ELF-1 (cell line): ENCODE measurements at regions not wholly inside any gene's neighbourhood (a gene's known extent, or its start where the extent isn't known, plus 50 kb on each side); places are given as distances from the start of the nearest gene placed in this dataset.
"Not testable (repeated sequence)": the region's sequence is repeated elsewhere in the genome, so short reads cannot be mapped to it uniquely, and the experiment has no call there.

Source experiments
- DNase-seq: peaks from one replicate; pipeline ENCODE4 v3.0.0-alpha.2; 2016; ENCODE audit warnings: low read depth, low spot score

- DNase-seq: no peak
Observed at GRCh38 chr2:113838744-113839444, 51.0 kb upstream of the ACTR3 start.

GRCh38 chr2:113838277-113838676 lies 51.6 kb upstream of the ACTR3 start:
- no peak for DNase-seq

DNA sequence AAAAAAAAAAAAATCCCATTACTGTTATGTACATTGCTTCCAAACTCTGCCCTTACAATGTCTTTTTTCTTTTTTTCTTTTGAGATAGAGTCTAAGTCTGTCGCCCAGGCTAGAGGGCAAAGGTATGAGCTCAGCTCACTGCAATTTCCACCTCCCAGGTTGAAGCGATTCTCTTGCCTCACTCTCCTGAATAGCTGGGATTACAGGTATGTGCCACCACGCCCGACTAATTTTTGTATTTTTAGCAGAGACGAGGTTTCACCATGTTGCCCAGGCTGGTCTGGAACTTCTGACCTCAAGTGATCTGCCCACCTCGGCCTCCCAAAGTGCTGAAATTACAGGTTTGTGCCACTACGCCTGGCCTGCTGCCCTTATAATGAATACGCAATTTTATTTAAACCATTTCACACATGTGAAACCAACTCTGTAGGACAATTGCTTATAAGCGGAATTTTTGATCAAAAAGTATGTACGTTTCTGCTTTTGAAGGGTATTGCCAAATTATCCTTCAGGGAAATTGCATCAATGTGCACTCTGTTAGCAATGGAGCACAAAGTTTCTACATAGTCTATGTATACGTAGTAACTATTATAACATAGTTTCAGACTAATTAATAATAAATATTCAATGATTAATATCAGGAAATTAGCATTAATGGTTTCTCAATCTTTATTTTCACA lies 55.7 kb upstream of the ACTR3 start:
- peak; percentile 29 for DNase-seq

DNA sequence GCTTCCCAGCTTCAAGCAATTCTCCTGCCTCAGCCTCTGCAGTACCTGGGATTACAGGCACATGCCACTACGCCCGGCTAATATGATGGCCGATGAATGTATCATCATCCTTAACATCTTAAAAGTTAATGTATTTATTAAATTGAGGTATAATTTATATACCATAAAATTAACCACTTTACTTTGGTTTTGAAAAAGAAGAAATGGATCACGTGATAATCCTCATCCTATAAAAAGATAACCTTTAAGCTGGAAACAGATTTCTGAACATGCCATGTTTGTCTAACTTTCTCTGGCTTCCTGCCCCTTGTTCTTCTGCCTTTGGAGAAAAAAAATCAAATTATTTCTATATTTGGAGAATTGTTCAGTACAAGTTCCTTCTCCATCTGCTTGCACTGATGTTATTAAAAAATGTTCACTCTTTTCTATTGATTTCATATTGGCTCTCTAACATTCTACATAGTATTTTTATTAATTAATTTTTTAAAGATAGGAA lies 57.0 kb upstream of the ACTR3 start:
- DNase-seq: no peak

DNA sequence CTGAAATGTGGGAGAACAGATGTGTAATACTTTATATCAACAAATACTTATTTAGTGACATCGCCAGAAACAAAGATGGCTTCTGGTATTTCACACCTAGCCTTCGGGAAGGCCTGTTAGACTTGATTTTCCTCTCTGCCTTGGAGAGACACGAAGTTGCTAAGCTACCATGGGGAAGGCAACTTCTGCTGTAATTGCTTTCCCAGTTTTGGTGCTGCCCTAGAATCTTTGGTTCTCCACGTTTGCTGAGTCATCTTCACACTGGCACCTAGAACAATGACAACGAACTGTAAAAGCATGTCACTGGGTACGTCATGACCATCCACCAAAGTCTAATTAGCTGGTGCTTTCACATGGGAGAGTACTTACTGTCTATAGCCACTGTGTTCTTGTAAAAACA lies 58.7 kb upstream of the ACTR3 start:
- DNase-seq: peak; percentile 81

- DNase-seq: no peak
Observed at GRCh38 chr2:113829761-113830160, 60.1 kb upstream of the ACTR3 start.

GRCh38 chr2:113829270-113829669 lies 60.6 kb upstream of the ACTR3 start:
- DNase-seq: no peak

- DNase-seq: no peak
Observed at GRCh38 chr2:113828049-113828742, 61.7 kb upstream of the ACTR3 start.

DNA sequence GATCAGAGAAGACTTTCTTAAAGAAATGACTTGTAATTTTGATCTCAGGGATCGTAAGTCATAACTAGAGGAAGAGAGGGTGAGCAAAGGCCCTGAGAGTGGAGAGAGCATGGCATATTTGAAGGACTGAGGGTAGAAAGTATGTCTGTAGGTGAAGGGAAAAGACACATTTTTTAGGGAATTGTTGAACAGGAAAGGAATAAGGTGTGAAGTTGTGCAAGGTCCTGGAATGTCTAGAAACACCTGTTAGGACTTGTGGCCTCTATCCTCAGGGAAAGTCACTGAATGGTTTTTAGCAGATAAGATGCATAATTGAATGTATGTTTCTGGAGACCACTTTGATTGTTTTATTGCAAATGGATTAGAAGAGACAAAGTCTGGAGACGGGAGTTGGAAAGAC lies 62.5 kb upstream of the ACTR3 start:
- DNase-seq: no peak

DNA sequence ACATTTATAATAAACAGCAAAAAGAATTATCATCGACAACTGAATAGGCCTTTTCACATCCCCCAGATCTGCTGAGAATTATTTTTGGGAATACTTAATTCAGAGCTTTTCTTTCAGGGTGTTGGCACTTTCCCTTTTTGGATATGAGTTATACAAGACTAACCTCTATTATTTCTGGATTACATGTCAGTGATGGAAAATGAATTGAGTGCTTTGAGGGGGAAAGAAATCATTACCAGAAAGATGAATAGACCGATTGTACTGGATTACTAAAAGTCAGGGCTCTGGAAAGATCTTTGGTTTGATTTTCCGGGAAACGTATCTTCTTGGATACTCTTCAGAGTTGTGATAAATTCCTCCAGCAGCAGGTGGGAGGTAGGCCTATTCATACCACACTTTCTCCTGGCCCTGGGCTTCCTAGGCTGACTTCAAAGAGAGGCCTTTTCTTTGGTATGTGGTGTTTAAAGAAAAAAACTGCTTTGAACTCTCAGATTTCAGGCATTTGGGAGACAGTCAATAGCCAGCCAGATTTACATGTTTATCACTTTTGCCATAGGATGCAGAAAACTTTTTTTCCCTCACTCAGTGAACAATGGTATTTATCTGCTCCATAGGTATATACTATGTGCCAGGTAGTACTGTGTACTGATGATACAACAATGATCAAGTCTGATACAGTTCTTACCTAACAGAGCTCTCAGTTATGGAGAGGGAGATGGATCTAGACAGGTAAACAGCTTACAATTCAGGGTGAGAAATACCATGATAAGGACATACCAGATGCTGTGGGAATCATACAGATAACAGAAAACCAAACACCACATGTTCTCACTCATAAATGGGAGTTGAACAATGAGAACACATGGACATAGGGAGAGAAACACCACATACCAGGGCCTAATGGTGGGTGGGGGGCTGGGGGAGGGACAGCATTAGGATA lies 63.3 kb upstream of the ACTR3 start:
- DNase-seq: peak; percentile 74

DNA sequence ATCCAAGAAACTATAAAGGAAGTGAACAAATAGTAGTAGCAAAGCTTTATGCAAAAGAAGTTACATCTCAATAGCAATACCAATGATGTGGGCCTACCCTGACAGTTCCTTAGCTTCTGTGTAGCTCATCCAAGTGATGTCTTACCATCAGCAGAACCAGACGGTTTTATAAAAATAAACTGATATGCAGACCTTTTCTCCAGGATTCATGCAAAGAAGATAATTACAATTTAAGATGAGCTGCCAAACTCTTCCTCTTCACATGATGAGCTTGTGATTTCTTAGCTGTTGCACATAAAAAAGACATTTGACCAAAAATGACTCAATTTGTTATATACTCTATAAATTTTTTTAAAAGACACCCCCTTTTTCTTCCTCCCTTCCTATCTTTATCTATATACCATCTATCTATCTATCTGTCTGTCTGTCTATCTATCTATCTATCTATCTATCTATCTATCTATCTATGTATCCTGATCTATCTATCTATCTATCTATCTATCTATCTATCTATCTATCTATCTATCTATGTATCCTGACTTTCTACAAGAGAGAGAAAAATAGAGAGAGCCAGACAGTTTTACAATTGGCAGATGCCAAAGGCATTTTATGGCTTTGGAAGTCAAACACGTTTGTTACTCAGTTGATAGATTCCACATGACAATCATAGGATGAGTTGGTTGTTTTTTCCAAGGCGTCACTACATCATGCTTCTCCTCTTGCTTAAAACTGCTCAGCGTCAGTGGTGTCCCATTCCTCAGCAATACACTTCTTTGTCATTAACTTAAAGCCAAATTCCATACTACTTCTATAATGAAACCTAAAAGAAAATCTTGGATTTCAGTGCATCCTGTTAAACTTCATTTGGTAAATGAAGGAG lies 65.9 kb upstream of the ACTR3 start:
- DNase-seq: no peak

GRCh38 chr2:113822087-113822815 lies 65.8 kb upstream of the SLC35F5 start:
- no peak for DNase-seq

DNA sequence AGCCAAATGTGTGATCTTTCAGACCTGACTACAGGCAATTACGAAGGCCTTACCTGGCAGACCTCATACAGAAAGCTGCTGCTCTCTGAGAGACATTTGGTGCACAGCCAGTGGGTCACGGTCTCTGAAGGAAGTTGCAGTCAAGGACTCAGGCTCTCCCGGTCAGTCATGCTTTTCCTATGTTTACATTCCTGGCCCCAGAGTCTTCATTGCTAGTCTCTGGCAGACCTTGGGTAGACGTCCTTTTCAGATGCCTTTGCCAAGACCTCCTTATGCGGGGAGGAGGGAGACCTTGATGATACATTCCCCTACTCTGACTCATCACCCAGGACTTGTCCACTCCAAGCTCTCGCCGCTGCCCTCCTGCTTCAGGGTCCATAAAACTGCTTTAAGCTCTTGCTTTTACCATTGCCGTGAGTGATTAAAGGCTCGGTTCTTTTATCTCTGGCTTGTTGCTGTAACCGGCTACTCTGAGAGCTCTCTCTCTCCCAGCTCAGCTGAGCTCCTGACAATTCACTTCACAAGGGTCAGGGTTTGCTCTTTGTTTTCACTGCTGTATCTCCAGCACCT lies 62.0 kb upstream of the SLC35F5 start:
- peak; percentile 96 for DNase-seq

- DNase-seq: not testable (repeated sequence)
Observed at GRCh38 chr2:113813396-113813795, 57.0 kb upstream of the SLC35F5 start.

DNA sequence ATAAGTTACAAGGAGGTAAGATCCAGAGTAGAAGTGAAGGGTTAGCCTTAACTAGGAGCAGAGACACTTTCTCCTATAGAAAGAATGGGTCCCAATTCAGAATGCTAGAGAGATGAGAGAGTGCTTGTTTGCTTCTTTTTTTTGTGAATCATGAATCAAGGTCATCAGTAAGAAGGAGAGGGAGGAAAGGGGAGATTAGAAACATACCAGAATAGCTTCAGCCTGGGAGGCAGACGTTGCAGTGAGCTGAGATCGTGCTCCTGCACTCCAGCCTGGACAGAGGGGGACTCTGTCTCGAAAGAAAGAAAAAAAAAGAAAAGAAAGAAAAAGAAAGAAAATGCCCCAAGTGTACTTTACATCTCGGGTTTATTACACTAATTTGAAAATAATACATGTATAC lies 55.8 kb upstream of the SLC35F5 start:
- no peak for DNase-seq

DNA sequence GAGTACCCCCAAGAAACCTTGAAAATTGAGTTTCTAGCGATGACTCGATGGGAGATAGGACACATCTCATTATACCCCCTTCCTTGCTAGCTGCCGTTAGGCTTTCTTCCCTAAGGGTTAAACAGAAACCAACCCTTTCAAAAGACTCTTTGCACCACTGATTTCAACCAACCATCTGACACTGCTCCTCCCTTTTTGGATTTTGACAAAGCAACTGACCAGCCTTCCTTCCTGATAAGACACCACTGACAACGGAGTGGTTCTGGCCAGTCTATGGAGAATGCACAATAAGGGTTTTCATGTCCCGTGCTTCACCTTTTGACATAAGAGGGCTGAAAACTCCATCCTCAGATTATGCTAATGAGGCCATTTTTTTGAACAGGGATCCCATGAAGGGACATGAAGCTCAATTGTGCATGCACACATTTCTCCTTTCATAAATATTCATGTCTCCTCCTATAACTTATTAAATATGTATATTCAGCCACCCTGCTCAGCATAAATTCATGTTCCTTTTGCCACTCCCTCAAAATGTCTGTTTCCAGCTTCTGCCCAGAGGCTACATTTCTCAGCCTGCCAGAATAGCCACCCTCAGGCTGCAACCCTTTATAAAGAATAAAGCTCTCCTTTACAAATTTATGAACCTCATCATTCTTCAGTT lies 52.8 kb upstream of the SLC35F5 start:
- DNase-seq: no peak

GRCh38 chr2:113807721-113808120 lies 51.3 kb upstream of the SLC35F5 start:
- no peak for DNase-seq

DNA sequence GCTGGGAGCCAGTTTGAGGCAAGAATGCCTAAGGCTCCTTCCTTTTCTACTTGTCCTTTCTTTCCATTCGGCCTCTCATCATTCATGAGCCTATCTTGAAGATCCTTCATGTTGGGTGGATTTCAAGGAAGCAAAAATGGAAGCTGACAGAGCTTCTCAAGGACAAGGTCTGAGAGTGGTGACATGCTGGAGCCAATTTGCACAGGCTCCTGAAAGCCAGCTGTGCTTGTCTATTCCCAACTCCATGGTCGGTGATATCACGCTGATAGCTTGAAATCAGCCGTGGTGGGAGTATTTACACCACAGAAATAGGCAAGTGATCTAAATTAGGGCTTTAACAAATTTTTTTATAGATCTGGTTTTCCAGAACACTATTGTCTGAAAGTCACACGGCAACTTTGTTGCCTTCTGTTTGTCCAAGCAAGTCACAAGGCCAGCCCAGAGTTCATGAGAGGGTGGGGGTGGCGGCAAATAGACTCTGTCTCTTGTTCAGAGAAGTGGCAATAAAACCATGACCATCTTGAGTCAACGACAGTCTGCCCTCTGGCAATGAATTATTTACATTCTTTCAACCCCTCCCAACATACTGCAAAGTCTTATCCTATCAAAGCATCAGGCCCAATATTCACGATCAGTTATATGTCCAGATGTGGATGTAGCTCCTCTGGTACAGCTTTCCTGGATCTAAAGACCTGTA lies 49.9 kb upstream of the SLC35F5 start:
- peak; percentile 44 for DNase-seq
